Gastrocnemius medialis (tissue), 4 donors: ENCODE measurements at regions not wholly inside any gene's neighbourhood (a gene's known extent, or its start where the extent isn't known, plus 50 kb on each side); places are given as distances from the start of the nearest gene placed in this dataset.
"Not testable (repeated sequence)": the region's sequence is repeated elsewhere in the genome, so short reads cannot be mapped to it uniquely, and the experiment has no call there.

Experiments
- ATAC-seq, 2 donors: fragments of 150-250 bp; one replicate each; pipeline ENCODE4 v1.9.1; 2016
- DNase-seq, 2 donors: peaks; one replicate each; pipeline ENCODE4 v3.0.0-alpha.2; 2019
- H3K27ac ChIP-seq, 4 donors: fragments of 200-600 bp; sonication (generic); 1 replicate in 1 of 4; 2 replicates in 3 of 4; pipeline ENCODE4 v1.5.1; 2016 to 2018; ENCODE audit warnings: mild to moderate bottlenecking in 2 of 4, moderate library complexity in 1 of 4
- H3K27me3 ChIP-seq, 3 donors: fragments of 200-600 bp; sonication (generic) in 2 of 3; 1 replicate in 1 of 3; 2 replicates in 2 of 3; pipeline versions ENCODE4 v1.5.1 to v1.6.0; 2016 to 2019; ENCODE audit warnings: mild to moderate bottlenecking in 1 of 3, moderate library complexity in 1 of 3
- H3K36me3 ChIP-seq, 2 donors: fragments of 200-600 bp; sonication (generic) in 1 of 2; one replicate each; pipeline ENCODE4 v1.5.1; 2017 to 2018
- H3K4me1 ChIP-seq, 2 donors: fragments of 200-600 bp; sonication (generic) in 1 of 2; one replicate each; pipeline ENCODE4 v1.5.1; 2016 to 2017; ENCODE audit warnings: mild to moderate bottlenecking in 2 of 2
- H3K4me3 ChIP-seq, 4 donors: fragments of 200-600 bp; sonication (generic) in 3 of 4; 1 replicate in 1 of 4; 2 replicates in 3 of 4; pipeline ENCODE4 v1.5.1; 2016 to 2019; ENCODE audit warnings: mild to moderate bottlenecking in 2 of 4
- H3K9me3 ChIP-seq, 3 donors: fragments of 200-600 bp; sonication (generic) in 2 of 3; 1 replicate in 1 of 3; 2 replicates in 2 of 3; pipeline ENCODE4 v1.5.1; 2016 to 2019
- CTCF ChIP-seq, 5 experiments: fragments of 450-650 bp in 3 of 5; fragments of 200-600 bp in 2 of 5; sonication (generic) in 2 of 5; IDR thresholded peaks in 4 of 5; conservative IDR thresholded peaks in 1 of 5; 1 replicate in 4 of 5; 2 replicates in 1 of 5; pipeline ENCODE4 v1.5.1; 2016 to 2019; ENCODE audit warnings: antibody characterized with exemption in 5 of 5, mild to moderate bottlenecking in 3 of 5, moderate library complexity in 3 of 5
- POLR2A ChIP-seq, 2 donors: fragments of 450-650 bp; IDR thresholded peaks; one replicate each; pipeline ENCODE4 v1.6.1; 2017; ENCODE audit warnings: antibody characterized with exemption in 2 of 2, mild to moderate bottlenecking in 2 of 2, moderate library complexity in 2 of 2
- in situ Hi-C, 4 donors: fragments of 200-750 bp; cut with MboI; loops; one replicate each; pipeline versions ENCODE4 v1.15.0 to v1.8.0; 2017; ENCODE audit warnings: low sequenced_read_pairs in 4 of 4
- intact Hi-C: fragments of 100-400 bp; cut with DNase I; formaldehyde crosslinking; loops from one replicate; pipeline ENCODE4 v1.15.1; 2023; ENCODE audit warnings: low total_unique reads

GRCh38 chr14:83913476-83913875 is 1616.5 kb upstream of the FLRT2 start:
- intact Hi-C loops, result no loop called here
- H3K27ac ChIP-seq, result no peak overlapping the region
- in situ Hi-C loops, result no loop called here

GRCh38 chr14:83918546-83918945 is 1611.4 kb upstream of the FLRT2 start:
- no peaks in the 10 kb centered on the region for H3K27me3 ChIP-seq
- H3K4me3 ChIP-seq, result no peak overlapping the region
- H3K4me1 ChIP-seq, result no peaks in the 10 kb centered on the region
- in situ Hi-C loops (no loop called here), intact Hi-C loops (no loop called here)
- H3K27ac ChIP-seq, result no peak overlapping the region
- H3K9me3 ChIP-seq, result no peaks in the 10 kb centered on the region
- H3K36me3 ChIP-seq, result no peaks in the 10 kb centered on the region
- no peak for ATAC-seq
- TF ChIP-seq POLR2A (IDR thresholded peaks at IDR 0.05) (no peak), CTCF (IDR thresholded peaks at IDR 0.05 in 4 of 5, conservative IDR thresholded peaks at IDR 0.05 in 1 of 5) (no peak)
- no peak for DNase-seq

More at GRCh38 chr14:83913476-83913875, 1616.5 kb upstream of the FLRT2 start:
- no peak for DNase-seq
- Histone ChIP-seq H3K4me1 (no peaks in the 10 kb centered on the region), H3K27me3 (no peaks in the 10 kb centered on the region), H3K36me3 (no peaks in the 10 kb centered on the region), H3K4me3 (no peak overlapping the region), H3K9me3 (no peaks in the 10 kb centered on the region)
- no peak for ATAC-seq
- TF ChIP-seq POLR2A (IDR thresholded peaks at IDR 0.05) (no peak), CTCF (IDR thresholded peaks at IDR 0.05 in 4 of 5, conservative IDR thresholded peaks at IDR 0.05 in 1 of 5) (no peak)

- H3K9me3 ChIP-seq, H3K4me1 ChIP-seq, intact Hi-C loops, DNase-seq, H3K36me3 ChIP-seq, ATAC-seq, in situ Hi-C loops, H3K27me3 ChIP-seq, H3K27ac ChIP-seq, H3K4me3 ChIP-seq: not testable (repeated sequence)
Observed at GRCh38 chr14:83919675-83920074, 1610.3 kb upstream of the FLRT2 start.

GRCh38 chr14:83923842-83924241 is 1606.1 kb upstream of the FLRT2 start:
- Histone ChIP-seq H3K36me3 (no peaks in the 10 kb centered on the region), H3K4me3 (no peak overlapping the region), H3K27ac (no peak overlapping the region), H3K27me3 (no peaks in the 10 kb centered on the region), H3K9me3 (no peaks in the 10 kb centered on the region), H3K4me1 (no peaks in the 10 kb centered on the region)
- in situ Hi-C loops, result no loop called here
- intact Hi-C loops, result no loop called here
- TF ChIP-seq CTCF (IDR thresholded peaks at IDR 0.05 in 4 of 5, conservative IDR thresholded peaks at IDR 0.05 in 1 of 5) (no peak), POLR2A (IDR thresholded peaks at IDR 0.05) (no peak)
- ATAC-seq (no peak), DNase-seq (no peak)

GRCh38 chr14:83924259-83924658 is 1605.7 kb upstream of the FLRT2 start:
- intact Hi-C loops, result no loop called here
- in situ Hi-C loops, result no loop called here
- no peak for ATAC-seq

More at GRCh38 chr14:83924259-83924658, 1605.7 kb upstream of the FLRT2 start:
- Histone ChIP-seq H3K4me3 (no peak overlapping the region), H3K27me3 (no peaks in the 10 kb centered on the region), H3K9me3 (no peaks in the 10 kb centered on the region), H3K36me3 (no peaks in the 10 kb centered on the region), H3K4me1 (no peaks in the 10 kb centered on the region), H3K27ac (no peak overlapping the region)
- no peak for TF ChIP-seq CTCF (IDR thresholded peaks at IDR 0.05 in 4 of 5, conservative IDR thresholded peaks at IDR 0.05 in 1 of 5)
- no peak for DNase-seq
